Frontal cortex (tissue), 3 donors: ENCODE measurements at regions not wholly inside any gene's neighbourhood (a gene's known extent, or its start where the extent isn't known, plus 50 kb on each side); places are given as distances from the start of the nearest gene placed in this dataset.
"Not testable (repeated sequence)": the region's sequence is repeated elsewhere in the genome, so short reads cannot be mapped to it uniquely, and the experiment has no call there.

ENCODE experiments used
- DNase-seq, 2 donors: peaks; one replicate each; pipeline ENCODE4 v3.0.0; 2012; ENCODE audit warnings: low spot score in 2 of 2
- FAIRE-seq: peaks from 2 replicates; lab custom pipeline; 2012; peaks lifted over from hg19 to GRCh38; lab: Jason Lieb, UNC
- donor health status: control.
- donor health status: control.
- donor health status: control.

DNA sequence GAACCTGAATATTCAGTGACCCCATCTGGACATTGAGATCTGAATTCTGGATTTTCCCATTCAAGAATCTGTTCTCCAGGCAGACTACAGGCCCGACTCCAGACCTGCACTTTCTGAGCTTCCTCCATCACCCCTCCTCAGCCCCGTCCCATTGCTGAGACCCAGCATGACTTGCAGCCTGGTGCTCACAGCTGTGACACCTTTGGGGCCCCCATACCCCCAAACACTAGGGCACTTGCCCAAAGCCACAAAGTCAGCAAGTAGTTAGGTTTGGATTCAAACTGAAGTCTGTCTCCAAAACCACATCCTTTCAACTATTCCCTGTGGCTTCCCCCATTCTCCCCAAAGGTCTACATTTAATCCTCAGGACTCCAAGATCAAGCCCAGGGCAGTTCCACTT, 128.2 kb upstream of the ZBED5 start:
- DNase-seq: no peak
- FAIRE-seq: no peak

DNA sequence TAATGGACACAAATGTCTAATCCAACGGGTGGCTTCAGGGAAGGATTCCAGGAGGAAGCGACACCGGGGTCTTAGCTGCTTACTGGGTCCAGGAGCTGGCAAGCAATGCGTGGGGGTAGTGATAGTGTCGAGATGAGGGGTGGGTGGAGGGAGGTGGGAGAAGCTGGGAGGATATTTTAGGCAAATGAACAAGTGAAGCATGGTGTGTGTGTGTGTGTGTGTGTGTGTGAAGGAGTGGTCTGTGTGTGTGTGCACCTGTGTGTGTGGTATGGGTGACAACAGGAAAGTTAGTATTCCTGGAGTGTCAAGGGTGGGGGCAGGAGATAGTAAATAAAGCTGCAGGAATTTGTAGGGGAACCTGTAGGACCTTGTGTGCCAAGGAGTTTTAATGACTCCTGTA, 126.9 kb upstream of the ZBED5 start:
- FAIRE-seq (no peak), DNase-seq (no peak)

DNA sequence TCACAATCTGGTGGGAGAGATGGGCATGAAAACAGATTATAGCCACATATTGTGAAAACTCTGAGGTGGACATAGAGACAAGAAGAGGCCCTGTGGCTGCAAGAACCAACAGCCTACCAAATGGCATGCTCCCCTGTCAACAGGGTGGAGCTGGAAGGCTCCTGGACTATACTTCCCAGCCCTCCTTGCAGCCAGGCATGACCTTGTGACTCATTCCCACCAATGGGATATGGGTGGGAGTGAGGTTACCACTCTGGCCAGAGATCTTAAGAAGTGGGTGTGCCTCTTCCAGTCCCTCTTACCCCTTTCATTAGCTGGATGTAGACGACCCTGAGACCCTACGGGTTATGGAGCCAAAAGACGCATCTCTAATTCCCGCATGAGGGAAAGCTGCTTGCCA, 126.4 kb upstream of the ZBED5 start:
- FAIRE-seq (no peak), DNase-seq (no peak)

DNA sequence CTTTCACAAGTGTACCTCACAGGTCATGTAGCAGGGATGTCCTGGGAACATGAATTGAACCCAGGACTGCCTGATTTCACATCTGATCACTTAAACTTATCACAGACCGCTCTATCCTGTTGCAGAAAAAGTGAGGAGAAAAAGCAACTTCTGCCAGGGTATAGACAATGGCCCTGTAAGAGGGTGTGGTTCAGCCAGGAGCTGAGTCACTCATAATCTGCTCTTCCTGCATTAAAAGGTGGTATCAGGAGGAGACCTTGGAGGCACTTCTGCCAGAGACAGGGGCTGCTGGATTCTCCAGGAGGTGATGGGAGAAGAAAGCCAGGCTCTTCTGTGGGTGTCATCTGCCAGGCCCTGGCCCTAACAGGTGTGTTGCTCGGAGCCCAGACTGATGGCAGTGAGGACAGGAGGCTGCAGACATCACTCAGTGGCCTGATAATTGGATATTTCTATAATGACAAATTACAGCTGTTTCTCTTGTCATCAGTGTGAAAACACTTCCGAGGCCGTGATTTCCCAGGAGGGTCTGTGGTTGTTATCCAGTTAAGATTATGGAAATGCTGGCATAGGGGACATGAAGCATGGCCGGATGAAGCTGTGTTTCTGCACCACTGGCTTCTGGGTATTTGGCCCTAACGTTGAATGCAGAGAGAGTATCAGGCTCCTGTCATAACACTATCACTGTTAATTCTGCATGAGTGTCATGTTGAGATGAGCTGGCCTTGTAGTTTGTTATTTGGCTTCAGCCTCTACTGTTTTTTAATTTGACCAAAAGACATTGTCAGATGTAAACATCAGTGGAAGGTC, 125.1 kb upstream of the ZBED5 start:
- FAIRE-seq (no peak), DNase-seq (no peak)

DNA sequence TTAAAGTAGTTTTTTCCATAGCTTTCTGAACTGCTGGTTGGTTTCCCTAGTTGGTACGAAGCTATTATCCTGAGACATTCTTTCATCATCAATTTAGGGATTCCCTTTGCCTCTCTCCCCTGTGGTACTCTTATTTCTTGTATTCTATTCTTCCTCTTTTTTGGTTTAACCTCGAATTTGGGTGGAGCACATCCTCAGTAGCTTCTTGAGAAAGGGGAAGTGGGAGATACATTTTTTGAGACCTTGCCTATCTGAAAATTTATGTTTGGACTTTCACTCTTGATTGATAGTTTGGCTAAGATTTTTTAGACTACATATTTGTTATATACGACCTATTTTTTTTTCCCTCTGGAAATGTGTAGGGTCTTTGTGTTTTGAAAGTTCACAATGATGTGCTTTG, 121.7 kb upstream of the ZBED5 start:
- DNase-seq (no peak), FAIRE-seq (no peak)

DNA sequence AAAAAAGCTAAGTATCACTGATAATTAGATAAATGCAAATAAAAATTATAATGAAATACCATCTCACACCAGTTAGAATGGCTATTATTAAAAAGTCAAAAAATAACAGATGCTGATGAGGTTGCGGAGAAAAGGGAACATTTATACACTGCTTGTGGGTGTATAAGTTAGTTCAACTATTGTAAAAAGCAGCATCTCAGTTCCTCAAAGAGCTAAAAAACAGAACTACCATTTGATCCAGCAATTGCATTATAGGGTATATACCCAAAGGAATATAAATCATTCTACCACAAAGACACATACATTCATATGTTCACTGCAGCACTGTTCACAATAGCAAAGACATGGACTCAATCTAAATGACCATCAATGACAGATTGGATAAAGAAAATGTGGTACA, 120.3 kb upstream of the ZBED5 start:
- DNase-seq (no peak), FAIRE-seq (no peak)

DNA sequence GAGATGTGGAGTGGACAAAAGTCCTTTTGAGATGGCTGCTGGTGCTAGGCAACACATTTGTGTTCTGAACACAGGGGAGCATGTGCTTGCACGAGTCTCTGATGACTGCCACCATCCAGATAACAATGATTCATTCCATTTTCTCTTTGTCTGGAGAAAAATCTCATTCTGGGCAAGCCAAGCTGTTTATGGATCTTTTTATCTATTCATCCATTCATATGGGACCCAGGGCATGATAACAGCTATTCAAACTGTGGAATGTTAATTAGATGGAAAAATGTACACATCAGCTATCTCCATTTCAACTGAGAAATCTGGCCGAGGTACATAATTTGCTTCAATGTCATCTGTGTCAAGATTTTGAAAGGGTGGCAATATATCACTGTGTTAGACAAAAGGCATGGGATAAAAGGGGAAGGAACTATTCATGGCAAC, 117.5 kb upstream of the ZBED5 start:
- DNase-seq: no peak
- FAIRE-seq: no peak

DNA sequence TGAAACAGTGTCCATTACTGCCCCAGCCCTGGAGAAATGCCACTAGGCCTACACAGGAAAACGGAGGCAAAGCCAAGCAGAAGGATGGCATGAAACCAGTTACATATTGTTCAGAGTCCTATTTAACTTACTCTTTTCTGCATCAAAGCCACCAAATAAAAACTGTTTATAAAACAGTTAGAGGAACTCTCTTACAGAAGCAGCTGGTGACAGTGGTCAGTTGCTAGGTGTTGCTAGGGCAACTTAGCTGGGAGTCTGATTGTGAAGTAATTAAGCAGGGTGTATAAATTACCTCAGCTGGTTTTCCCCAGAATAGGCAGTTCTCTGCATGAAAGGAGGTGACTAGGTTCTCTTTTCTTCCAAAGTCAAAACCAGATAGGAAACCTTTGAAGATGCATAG, 115.6 kb upstream of the ZBED5 start:
- FAIRE-seq (no peak), DNase-seq (no peak)

DNA sequence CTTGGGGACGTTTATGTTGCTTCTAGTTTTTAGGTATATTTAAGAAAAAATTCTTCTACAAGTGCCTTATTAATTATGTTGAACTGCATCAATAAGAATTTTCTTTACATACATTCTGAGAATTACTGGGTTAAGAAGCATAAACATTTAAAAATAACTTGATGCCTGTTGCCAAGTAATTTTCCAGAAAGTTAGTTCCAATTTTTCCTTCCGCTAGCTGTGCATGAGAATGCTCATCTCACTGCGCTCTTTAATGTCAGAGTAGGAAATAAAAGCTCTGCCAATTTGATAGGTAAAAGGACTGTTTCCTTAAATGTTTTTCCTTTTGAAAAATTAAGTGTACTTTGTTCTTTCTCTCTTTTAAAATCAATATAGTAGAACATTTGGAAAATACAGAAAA, 113.1 kb upstream of the ZBED5 start:
- FAIRE-seq (no peak), DNase-seq (no peak)

DNA sequence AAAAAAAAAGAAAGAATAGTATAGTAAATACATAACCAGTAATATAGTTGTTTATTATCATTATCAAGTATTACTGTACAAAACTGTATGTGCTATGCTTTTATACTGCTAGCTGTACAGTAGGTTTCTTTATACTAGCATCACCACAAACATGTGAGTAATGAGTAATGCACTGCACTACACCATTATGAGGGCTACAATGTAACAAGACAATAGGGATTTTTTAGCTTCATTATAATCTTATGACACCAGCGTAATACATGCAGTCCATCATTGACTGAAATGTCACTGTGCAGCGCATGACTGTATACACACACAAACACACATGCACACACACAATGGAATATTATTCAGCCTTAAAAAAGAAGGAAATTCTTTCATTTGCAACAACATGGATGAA, 111.5 kb upstream of the ZBED5 start:
- FAIRE-seq (no peak), DNase-seq (no peak)

DNA sequence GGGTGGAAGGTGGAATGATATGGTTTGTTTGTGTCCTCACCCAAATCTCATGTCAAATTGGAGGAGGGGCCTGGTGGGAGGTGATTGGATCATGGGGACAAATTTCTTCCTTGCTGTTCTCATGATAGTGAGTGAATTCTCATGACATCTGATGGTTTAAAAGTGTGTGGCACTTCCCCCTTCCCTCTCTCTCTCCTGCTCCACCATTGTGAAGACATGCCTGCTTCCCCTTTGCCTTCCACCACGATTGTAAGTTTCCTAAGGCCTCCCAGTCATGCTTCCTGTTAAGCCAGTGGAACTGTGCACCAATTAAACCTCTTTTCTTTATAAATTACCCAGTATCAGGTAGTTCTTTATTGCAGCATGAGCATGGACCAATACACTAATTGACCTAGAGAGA, 99.0 kb upstream of the ZBED5 start:
- DNase-seq, FAIRE-seq: not testable (repeated sequence)

DNA sequence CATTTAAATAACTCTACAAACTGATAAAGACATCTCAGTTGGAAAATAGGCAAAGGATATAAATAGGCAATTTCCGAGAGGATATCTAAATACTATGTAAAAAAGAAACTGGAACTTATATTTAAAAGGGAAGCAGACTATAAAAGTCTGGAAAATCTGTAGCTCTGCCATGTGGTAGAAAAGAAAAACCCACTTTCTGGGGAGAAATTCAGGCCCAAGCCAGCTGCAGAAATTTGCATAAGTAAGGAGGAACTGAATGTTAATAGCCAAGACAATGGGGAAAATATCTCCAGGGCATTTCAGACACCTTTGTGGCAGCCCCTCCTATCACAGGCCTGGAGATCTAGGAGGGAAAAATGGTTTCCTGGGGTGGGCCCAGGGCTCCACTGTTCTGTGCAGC, 97.8 kb upstream of the ZBED5 start:
- DNase-seq (no peak), FAIRE-seq (no peak)

DNA sequence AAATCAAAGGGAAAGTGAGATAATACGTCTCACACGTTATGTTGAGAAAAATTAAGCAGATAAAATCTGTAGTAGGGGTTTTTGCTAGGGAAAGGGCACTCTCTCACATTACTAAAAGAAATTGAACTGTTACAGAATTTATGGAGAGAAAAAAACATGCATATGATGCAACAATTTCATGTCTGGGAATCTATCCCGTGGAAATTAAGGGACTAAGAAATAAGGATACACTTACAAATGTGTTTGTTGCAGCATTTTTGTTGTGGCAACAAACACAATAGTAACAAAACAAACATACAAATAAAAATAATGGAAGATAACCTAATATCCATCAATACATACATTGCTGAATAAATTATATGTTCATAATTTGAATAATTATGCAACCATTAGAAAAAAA, 96.3 kb upstream of the ZBED5 start:
- FAIRE-seq (no peak), DNase-seq (no peak)

DNA sequence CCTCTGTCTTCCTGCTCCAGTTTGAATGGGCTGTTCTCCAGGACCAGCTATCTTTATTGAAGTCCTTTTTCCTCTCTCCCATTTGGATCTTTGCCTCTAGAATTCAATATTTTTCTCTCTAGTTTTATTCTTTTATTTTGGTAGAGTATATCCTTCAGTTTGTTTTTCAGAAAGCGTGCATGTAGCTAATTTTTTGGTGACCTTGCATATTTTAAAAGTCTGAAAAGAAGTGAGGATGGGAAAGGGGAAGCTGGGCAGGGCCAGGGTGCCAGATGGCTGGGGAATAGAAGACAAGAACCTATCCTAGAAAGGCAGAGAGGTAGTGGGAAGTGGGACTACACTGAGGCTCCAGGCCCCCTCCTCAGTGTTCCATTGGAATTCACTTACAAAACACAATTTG, 95.0 kb upstream of the ZBED5 start:
- DNase-seq: no peak
- FAIRE-seq: no peak

DNA sequence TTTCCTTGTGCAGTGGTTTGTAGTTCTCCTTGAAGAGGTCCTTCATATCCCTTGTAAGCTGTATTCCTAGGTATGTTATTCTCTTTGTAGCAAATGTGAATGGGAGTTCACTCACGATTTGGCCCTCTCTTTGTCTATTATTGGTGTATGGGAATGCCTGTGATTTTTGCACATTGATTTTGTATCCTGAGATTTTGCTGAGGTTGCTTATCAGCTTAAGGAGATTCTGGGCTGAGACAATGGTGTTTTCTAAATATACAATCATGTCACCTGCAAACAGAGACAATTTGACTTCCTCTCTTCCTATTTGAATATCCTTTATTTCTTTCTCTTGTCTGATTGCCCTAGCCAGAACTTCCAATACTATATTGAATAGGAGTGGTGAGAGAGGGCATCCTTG, 90.1 kb upstream of the ZBED5 start:
- DNase-seq, FAIRE-seq: not testable (repeated sequence)

DNA sequence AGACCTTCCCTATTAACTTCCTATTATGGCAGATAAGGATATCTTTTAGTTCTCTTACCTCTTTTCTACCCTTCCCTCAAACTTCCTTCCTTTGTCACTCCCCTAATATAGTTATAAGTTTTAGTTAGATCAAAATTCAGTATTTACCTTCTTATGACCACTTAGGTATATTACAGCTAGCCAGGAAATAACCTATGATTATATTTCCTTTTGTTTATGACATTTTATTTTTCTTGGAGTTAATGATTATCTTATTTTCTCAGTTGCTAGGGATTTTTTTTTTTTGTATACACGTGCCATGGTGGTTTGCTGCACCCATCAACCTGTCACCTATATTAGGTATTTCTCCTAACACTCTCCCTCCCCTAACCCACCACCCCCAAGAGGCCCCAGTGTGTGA, 88.2 kb upstream of the ZBED5 start:
- no peak for DNase-seq
- FAIRE-seq: no peak

DNA sequence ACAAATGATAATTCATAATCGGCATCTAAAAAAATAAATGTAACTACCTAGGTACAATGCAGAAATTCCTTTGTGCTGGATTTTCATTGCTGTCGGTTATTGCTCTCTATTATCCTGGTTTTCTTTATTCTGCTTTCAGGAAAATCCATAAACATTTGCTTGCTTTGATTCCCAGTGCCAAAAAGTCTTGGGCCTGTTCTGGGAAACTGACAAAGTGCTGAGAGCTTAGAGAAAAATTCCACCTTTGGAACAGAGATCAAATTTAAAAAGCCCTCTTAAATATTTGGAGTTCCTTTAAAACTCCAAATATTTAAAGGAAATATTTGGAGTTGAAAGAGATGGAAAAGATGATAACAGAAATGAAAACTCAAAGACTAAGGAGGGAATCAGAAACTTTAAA, 87.3 kb upstream of the ZBED5 start:
- FAIRE-seq (no peak), DNase-seq (no peak)

DNA sequence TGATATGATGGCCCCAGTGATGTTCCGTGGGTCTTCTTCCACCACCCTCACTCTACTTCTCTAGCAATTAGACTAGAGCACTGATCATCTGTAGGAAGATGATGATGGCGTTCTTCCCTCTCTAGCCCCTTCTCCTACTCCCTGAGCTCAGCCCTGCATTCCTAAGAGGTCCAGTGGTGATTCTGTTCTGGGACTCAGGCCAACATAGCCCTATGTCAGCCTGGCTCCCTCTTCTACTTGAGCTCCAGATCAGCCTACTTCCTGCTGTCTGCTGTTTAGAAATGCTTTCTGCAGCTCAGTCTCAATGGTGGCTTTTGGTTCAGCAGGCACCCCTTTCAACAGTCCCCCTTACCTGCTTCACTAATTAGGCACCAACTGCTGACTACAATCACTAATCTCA, 86.1 kb upstream of the ZBED5 start:
- no peak for FAIRE-seq
- DNase-seq: no peak

DNA sequence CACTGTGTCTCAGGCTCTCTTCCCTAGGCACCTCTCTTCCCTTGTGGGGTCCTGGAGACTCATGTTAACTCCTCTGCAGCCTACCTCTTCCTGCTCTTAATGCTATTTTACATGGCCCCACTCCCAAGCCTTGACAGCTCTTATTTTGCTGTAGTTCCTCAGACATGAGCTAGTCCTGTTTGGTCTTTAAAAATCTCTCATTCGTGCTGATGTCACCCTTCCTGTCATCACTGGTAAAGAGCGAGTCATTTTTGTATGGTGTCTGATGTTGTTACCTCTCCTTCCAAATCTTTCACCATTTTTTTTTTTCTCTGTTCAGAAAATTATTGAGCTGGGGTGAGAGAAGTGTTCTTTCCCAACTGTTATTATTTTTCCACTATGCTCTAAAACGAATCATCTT, 84.8 kb upstream of the ZBED5 start:
- DNase-seq (no peak), FAIRE-seq (no peak)

DNA sequence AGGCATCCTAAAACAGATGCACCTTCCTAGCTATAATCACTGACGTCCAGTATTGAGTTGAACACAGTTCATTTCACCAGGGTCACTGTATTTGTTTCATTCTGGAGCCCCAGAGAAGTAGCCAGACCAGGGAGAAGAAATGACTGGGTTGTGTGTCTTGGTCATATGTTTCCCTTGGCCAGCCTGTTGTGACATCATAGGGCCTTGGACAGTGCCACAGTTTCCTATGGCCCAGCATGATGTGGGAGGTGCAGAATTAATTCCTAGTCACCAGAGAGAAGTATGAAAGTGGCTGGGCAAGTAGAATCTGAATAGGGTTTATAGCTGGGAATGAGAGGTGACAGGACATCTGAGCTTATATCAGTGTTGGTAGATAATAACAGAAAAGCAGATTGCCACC, 84.0 kb upstream of the ZBED5 start:
- no peak for DNase-seq
- no peak for FAIRE-seq

DNA sequence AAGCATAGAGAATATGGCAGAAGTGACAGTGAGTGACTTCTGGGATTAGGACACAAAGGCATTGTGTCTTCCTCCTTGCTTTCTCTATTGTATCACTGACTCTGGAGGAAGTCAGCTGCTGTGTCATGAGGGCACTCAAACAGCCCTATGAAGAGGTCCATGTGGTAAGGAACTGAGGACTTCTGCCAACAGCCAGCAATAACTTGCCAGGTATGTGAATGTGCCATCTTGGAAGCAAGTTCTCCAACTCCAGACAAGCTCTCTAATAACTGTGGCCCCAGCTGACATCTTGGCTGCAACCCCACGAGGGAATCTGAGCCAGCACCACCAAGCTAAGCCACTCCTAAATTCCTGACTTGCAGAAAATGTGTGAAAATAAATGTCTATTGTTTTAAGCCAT, 83.6 kb upstream of the ZBED5 start:
- FAIRE-seq: no peak
- no peak for DNase-seq

DNA sequence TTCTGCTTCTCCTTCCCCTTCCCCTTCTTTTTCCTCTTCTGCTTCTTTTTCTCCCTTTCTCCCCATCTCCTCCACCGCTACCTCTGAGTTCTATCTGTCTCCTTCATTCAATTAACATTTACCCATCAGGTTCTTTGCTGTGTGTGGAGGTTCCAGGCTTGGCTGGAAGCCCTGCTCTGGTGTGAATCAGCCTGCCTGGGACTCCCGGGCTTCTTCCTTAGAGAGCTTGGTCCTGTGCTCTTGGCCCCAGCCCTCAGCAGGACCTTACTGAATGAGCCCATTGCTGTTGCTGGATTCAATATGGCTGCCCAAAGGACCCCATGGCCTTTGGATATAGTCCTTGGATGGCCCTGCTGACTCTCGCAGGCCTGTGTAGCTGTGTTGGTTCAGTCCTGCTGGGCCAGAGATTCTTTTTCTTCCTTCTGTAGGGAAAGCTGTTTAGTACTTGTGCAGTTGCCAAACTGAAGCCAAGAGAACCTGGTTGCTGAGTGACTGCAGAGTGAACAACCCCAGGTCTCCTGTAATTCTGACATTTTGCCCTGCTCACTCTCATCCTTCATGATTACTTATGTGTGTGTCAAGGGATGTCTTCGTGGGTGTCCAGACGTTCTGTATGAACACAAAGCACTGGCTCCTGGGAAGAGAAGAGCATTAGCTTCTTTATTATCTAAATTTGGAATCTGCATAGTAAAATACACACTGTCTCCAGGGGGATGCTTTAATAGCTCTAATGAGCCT, 81.0 kb upstream of the ZBED5 start:
- no peak for FAIRE-seq

More for the DNA sequence above, 81.0 kb upstream of the ZBED5 start:
- no peak for DNase-seq
